Occipital lobe (tissue), 1 donor: ENCODE measurements at regions not wholly inside any gene's neighbourhood (a gene's known extent, or its start where the extent isn't known, plus 50 kb on each side); places are given as distances from the start of the nearest gene placed in this dataset.
"Not testable (repeated sequence)": the region's sequence is repeated elsewhere in the genome, so short reads cannot be mapped to it uniquely, and the experiment has no call there.

ENCODE experiments used
- DNase-seq: peaks from one replicate; lab custom pipeline; 2025; lab: John Stamatoyannopoulos, UW

DNA sequence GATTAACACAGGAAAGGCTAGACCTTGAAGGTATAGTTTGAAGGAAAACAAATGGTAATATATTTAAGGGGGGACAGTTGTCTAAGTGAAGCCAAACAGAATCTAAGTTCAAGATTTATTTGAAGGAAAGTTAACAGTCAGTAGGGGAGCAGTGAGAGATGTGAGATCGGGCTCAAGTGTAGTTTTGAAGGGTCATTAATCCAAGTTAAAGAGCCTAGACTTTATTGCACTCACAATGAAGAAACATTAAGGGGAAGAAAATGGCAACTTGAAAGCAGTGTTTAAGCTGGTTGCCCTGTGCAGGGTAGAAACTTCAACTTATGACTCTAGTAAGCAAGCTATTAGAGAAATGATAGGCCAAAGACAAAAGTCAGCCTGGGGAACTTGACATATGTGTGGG, 1952.2 kb downstream of the PCDH7 start:
- DNase-seq, result no peak

GRCh38 chr4:32680946-32681345, 1960.8 kb downstream of the PCDH7 start:
- no peak for DNase-seq

DNA sequence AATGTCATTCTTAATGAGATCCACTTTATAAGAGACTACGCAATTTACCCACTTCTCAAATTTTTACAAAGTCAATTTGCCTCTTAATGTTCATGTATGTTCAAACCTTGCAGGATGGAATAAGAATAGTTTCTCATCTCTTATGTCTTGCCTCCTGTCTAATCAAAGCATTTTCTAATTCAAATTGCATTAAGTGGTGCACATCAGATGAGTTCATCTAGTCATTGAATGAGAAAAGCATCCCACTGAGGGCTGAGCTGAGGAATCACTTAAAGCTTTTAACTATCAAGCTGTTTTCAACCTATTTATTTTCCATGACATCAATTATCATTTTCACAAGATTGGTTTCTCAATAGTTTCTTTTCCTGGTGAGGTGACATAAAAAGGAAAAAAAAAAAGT, 1964.0 kb downstream of the PCDH7 start:
- DNase-seq, result no peak

- DNase-seq, result no peak
Observed at GRCh38 chr4:32686123-32686522, 1966.0 kb downstream of the PCDH7 start.

DNA sequence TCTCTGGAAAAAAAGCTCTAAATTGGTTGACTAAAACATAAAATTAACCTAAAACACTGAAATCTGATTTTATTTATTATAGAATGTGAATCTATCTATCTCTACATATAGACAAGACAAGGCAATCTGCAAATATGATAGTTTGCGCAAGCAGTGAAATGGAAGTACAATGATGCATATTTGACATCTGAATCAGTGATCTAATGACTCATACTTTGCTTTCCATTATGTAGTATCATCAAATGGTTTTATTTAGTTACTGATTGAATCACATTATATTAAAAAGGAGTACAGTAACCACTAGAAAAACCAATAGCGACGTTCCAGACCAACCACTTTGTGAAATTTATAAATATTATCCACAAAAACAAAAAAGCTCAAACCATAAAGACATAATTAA, 1969.3 kb downstream of the PCDH7 start:
- DNase-seq, result no peak

DNA sequence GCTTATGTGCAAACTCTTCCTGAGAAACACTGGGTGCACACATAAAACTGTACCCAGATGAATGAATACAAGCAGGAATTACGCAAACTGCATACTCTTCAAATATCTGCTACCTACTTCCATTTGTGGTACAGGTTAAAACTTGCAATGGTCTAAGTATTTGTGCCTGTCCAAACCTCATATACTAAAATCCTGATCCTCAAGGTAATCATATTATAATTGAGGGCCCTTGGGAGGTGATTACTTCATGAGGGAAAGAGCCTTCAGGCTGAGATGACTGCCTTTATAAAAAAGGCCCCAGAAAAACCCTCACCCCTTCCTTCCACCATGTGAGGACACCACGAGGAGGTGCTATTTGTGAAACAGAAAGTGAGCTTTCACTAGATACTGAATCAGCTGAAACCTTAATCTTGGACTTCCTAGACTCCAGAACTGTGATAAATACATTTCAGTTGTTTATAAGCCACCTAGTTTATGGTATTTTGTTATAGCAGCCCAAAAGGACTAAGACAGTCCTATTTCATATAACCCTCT, 1977.2 kb downstream of the PCDH7 start:
- no peak for DNase-seq

DNA sequence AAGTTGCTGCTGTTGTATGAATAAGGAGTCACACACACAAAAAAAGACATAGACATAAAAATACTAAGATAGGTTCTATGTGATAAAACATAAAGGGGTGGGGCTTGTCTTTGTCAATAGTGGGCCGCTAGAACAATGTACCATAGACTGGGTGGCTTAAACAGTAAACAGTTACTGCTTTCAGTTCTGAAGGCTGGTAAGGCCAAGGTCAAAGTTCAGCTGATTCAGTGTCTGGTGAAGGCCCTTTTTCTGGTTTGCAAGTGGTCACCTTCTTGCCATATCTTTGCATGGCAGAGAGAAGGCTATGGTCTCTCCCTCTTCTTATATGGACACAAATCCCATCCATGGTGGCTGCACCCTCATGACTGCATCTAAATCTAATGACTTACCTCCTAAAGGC, 1980.7 kb downstream of the PCDH7 start:
- no peak for DNase-seq

- DNase-seq, result no peak
Observed at GRCh38 chr4:32706893-32707292, 1986.7 kb downstream of the PCDH7 start.

- DNase-seq, result not testable (repeated sequence)
Observed at GRCh38 chr4:32716090-32716620, 1996.0 kb downstream of the PCDH7 start.

- no peak for DNase-seq
Observed at GRCh38 chr4:32735856-32736590, 2015.9 kb downstream of the PCDH7 start.

DNA sequence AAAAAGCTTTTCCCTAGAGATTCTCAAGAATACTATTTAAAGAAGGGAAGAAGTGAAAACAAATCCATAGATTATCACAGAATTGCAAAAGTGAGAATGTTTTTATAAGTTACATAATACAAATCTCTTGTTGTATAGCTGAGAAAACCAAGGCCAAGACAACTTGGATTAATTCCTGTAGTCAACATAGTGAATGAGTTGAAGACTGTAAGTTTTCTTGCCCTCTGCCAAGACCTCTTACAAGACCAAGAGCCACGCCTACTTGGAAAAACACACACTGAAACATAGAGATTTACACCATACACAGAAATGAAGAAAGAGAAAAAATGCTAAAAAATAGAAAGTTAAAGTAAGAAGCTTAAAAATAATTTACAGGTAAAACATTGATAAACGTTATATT, 2024.0 kb downstream of the PCDH7 start:
- DNase-seq, result no peak

DNA sequence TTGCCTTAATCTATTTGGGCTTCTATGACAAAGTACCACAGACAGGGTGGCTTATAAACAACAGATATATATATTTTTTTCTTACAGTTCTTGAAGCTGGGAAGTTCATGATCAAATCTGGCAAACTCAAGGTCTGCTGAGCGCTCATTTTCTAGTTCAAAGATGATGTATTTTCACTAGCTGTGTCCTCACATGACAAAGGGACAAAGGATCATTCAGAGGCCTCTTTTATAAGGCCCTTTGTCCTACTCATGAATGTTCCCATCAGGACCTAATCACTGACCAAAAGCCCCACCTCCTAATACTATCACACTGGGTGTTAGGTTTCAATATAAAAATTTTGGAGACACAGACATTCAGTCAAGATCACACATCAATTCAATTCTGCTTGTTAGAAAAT, 2025.2 kb downstream of the PCDH7 start:
- DNase-seq, result no peak

GRCh38 chr4:32748061-32748460, 2027.9 kb downstream of the PCDH7 start:
- DNase-seq, result no peak

DNA sequence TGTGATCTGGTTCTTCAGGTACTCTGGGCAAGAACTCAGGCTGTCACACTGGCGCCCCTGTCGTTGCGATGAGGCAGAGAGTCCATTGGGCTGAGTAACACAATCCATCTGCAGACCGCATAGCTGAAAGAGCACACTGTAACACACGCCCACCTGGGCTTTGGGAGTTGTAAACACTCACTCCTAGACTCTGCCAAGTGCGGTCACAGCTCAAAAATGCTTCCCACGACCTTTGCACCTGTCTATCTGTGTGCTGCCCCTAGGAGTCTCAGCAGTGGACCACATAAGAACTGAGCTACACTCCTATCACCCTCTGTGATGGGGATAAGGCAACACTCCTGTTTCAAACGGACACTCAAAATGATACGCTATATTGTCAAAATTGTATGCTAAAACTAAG, 2028.3 kb downstream of the PCDH7 start:
- DNase-seq, result no peak

- DNase-seq, result no peak
Observed at GRCh38 chr4:32752962-32753361, 2032.8 kb downstream of the PCDH7 start.

DNA sequence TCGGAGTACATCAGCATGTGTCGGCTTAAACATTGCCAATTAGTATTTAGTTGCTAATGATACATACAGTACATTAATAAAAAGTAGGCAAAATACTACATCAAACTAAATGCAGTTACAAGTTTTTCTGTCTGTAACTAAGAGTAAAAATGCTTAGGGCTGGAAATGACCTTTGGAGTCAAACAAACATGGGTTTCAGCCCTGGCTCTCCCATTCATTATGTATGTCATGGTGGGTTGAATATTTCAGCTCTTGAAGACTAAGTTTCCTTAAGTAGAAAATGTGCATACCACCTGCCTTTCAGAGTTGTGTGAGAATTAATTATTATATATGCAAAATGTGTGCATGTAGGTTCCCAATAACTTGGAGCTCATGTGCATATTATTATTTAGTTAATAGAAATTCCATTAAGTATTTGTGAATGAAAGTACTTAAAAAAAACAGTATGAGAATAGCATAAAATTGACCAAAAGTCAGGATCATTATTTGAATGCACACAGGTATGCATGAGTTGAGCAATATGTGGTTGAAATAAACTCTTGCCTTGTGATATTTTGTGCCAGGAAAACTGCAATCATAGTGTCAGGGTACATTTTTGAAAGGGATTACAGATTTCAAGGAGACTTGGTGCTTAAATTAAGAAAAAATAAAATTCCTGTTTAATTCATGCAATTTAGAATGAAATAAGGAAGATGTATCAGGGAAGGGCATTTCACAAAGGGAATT, 2048.7 kb downstream of the PCDH7 start:
- no peak for DNase-seq

DNA sequence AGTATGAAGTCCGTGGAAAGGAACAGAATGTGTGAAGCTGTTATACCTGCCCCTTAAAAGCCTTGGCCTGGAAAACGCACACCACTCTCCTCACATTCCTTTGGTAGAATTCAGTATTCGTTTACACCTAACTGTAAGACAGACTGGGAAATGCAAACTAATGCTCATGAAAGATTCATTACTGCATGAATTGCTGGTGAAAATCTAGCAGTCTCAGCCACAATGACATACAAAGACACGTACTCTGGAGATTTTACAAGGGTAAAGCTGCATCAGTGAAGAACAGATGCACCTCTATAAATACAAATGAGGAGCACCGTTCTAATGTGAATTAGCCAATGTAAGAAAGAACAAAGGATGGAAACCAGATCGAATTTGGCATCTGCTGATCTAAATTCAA, 2051.3 kb downstream of the PCDH7 start:
- no peak for DNase-seq

GRCh38 chr4:32775049-32775448, 2054.9 kb downstream of the PCDH7 start:
- no peak for DNase-seq

DNA sequence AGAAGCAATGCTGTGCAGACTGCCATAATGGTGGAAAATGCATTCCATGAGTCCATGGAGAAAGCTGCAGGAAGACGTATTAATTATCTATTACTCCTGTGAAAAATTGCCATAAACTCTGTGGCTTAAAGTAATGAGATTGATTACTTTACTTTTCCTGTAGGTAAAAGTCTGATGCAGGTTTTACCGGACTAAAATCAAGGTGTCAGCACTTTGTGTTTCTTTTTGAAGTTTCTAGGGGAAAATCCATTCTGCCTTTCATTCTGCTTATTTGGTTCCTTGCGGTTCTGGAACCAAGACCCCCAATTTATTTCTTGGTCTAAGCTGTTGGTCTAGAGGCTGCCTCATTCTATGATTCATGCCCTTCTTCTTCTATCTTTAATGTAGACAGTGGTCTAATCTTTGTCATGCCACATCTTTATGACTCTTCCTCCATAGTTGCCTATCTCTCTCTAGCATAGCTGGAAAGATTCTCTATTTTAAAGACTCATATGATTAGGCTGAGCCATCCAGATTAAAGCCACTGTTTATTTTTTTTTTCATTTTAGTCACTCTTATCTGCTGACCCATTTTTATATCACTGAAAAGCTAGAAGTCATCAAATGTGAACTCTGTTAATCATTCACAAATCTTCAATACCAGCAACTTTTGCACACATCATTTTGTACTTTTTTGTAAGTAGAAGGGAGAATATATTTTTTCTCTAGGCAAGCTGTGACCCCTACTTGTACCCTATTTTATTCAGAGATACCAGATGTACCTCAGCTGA, 2056.4 kb downstream of the PCDH7 start:
- no peak for DNase-seq

DNA sequence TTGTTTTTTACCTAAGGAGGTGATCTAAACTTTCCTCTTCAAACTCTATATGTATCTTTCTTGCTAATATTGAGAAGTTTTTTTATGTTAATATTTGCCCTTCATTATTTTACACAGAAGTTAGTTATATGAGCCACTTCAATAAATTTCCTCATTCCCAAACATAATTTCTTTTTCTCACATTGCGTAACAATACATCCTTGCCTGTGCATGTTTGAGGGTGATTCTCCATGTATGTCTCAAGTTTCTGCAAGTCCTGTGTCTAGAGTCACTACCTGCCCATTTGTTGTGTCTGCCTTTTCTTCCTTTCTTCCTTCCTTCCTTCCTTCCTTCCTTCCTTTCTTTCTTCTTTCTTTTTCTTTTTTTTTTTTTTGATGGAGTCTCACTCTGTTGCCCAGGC, 2057.9 kb downstream of the PCDH7 start:
- no peak for DNase-seq

DNA sequence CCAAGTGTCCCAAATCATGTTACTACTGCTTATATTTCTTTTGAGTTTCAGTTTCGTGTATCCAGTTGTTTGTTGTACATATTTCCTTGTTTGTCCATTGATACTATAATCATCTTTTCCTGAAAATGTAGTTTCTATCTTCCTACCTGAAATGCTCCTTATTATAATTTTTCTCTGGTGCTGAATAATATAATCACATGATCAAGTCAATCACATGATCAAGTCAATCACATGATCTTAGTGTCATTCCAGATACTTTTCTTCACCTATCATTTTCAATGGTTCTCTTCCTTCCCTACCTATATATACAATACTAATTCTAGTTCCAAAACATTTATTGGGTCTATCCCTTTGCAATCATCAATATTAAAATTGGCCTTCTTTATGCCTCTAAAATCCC, 2058.8 kb downstream of the PCDH7 start:
- DNase-seq, result no peak

GRCh38 chr4:32789026-32789608, 2068.9 kb downstream of the PCDH7 start:
- DNase-seq, result no peak
